Chondrocyte (in vitro differentiated cells): ENCODE measurements at regions not wholly inside any gene's neighbourhood (a gene's known extent, or its start where the extent isn't known, plus 50 kb on each side); places are given as distances from the start of the nearest gene placed in this dataset.

ENCODE experiments used
- DNase-seq: peaks from one replicate; pipeline ENCODE4 v3.0.0; 2021; ENCODE audit warnings: mixed read lengths, low spot score
- H3K27ac Mint-ChIP-seq: one replicate; pipeline ENCODE4 v1.8.0; 2021; ENCODE audit warnings: mild to moderate bottlenecking, moderate library complexity, mixed read lengths; ENCODE audit not compliant: unreplicated experiment
- H3K27me3 Mint-ChIP-seq: 2 replicates; pipeline ENCODE4 v1.8.0; 2021; ENCODE audit warnings: low read depth, mixed read lengths
- H3K36me3 Mint-ChIP-seq: 2 replicates; pipeline ENCODE4 v1.8.0; 2021; ENCODE audit warnings: low read depth, mixed read lengths
- H3K4me1 Mint-ChIP-seq: 2 replicates; pipeline ENCODE4 v1.8.0; 2021; ENCODE audit warnings: low read depth, mild to moderate bottlenecking, mixed read lengths
- H3K4me3 Mint-ChIP-seq: one replicate; pipeline ENCODE4 v1.8.0; 2021; ENCODE audit warnings: mild to moderate bottlenecking, moderate library complexity, mixed read lengths; ENCODE audit not compliant: unreplicated experiment
- H3K9me3 Mint-ChIP-seq: 2 replicates; pipeline ENCODE4 v1.8.0; 2021; ENCODE audit warnings: low read depth, mixed read lengths
- CTCF ChIP-seq: fragments of 200-600 bp; sonication (generic); IDR thresholded peaks from 2 replicates; pipeline ENCODE4 v1.5.0; 2021; ENCODE audit warnings: antibody characterized with exemption, mild to moderate bottlenecking, moderate library complexity

- Mint-ChIP-seq H3K36me3 (no peaks in the 10 kb centered on the region), H3K4me1 (peaks cover 15% of the 10 kb centered on the region), H3K9me3 (no peaks in the 10 kb centered on the region)
Observed at GRCh38 chr17:74113952-74114351, 89.5 kb upstream of the RPL38 start.

GRCh38 chr17:74114881-74115470 lies 88.5 kb upstream of the RPL38 start:
- no peak for TF ChIP-seq CTCF
- Mint-ChIP-seq H3K27ac (no peak overlapping the region), H3K9me3 (no peaks in the 10 kb centered on the region), H3K36me3 (no peaks in the 10 kb centered on the region), H3K27me3 (peaks cover 35% of the 10 kb centered on the region), H3K4me3 (no peak overlapping the region), H3K4me1 (peaks cover 15% of the 10 kb centered on the region)
- no peak for DNase-seq

More at GRCh38 chr17:74113952-74114351, 89.5 kb upstream of the RPL38 start:
- Mint-ChIP-seq H3K27me3 (peaks cover 40% of the 10 kb centered on the region), H3K4me3 (no peak overlapping the region), H3K27ac (no peak overlapping the region)
- DNase-seq, result no peak
- no peak for TF ChIP-seq CTCF

GRCh38 chr17:74115586-74115985 lies 87.9 kb upstream of the RPL38 start:
- H3K27me3 Mint-ChIP-seq, result peaks cover 31% of the 10 kb centered on the region
- TF ChIP-seq CTCF, result no peak
- no peaks in the 10 kb centered on the region for H3K9me3 Mint-ChIP-seq
- no peak overlapping the region for H3K27ac Mint-ChIP-seq
- H3K4me3 Mint-ChIP-seq, result no peak overlapping the region
- no peaks in the 10 kb centered on the region for H3K36me3 Mint-ChIP-seq
- no peak for DNase-seq
- peaks cover 15% of the 10 kb centered on the region for H3K4me1 Mint-ChIP-seq

GRCh38 chr17:74116087-74116717 lies 87.3 kb upstream of the RPL38 start:
- DNase-seq, result no peak
- Mint-ChIP-seq H3K4me1 (peaks cover 15% of the 10 kb centered on the region), H3K27me3 (peaks cover 28% of the 10 kb centered on the region), H3K27ac (peak overlapping the region; percentile 92), H3K36me3 (no peaks in the 10 kb centered on the region), H3K4me3 (no peak overlapping the region), H3K9me3 (no peaks in the 10 kb centered on the region)
- TF ChIP-seq CTCF, result no peak

GRCh38 chr17:74117087-74117698 lies 86.3 kb upstream of the RPL38 start:
- H3K9me3 Mint-ChIP-seq, result peaks cover 4% of the 10 kb centered on the region
- TF ChIP-seq CTCF, result no peak
- no peak overlapping the region for H3K27ac Mint-ChIP-seq
- H3K36me3 Mint-ChIP-seq, result no peaks in the 10 kb centered on the region
- peaks cover 15% of the 10 kb centered on the region for H3K4me1 Mint-ChIP-seq
- H3K27me3 Mint-ChIP-seq, result peaks cover 24% of the 10 kb centered on the region
- no peak overlapping the region for H3K4me3 Mint-ChIP-seq
- no peak for DNase-seq
